Fibroblast of gingiva (primary cell): ENCODE measurements at regions not wholly inside any gene's neighbourhood (a gene's known extent, or its start where the extent isn't known, plus 50 kb on each side); places are given as distances from the start of the nearest gene placed in this dataset.
A peak's percentile ranks its signal among the peaks of the same experiment; 100 is the strongest.

Source experiments
- DNase-seq: peaks from one replicate; pipeline ENCODE4 v3.0.0-alpha.2; 2011; ENCODE audit warnings: low read depth

GRCh38 chr11:8340296-8340695 is 76.6 kb upstream of the LMO1 start:
- DNase-seq: no peak

GRCh38 chr11:8339592-8340022 is 75.9 kb upstream of the LMO1 start:
- DNase-seq: no peak

GRCh38 chr11:8338138-8338537 is 74.5 kb upstream of the LMO1 start:
- DNase-seq: no peak

GRCh38 chr11:8337130-8337795 is 73.6 kb upstream of the LMO1 start:
- no peak for DNase-seq

GRCh38 chr11:8336356-8337129 is 72.9 kb upstream of the LMO1 start:
- no peak for DNase-seq

DNA sequence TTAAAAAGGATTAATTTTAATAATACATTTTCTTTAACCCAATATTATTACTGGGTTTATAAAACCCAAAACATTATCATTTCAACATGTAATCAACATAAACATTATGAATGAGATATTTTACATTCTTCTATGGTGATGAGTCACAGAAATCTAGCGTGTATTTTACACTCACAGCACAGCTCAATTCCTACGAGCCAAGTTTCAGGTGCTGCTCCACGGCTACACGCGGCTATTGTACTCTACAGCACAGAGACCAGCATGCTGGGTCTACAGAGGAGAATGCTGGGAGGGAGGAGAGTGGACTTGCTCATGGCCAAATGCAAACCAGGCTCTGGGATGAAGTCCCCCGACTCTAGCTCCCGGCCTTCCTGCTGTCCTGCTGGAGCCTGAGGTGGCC is 72.0 kb upstream of the LMO1 start:
- no peak for DNase-seq

- DNase-seq: no peak
Measured at GRCh38 chr11:8335186-8335585, 71.5 kb upstream of the LMO1 start.

DNA sequence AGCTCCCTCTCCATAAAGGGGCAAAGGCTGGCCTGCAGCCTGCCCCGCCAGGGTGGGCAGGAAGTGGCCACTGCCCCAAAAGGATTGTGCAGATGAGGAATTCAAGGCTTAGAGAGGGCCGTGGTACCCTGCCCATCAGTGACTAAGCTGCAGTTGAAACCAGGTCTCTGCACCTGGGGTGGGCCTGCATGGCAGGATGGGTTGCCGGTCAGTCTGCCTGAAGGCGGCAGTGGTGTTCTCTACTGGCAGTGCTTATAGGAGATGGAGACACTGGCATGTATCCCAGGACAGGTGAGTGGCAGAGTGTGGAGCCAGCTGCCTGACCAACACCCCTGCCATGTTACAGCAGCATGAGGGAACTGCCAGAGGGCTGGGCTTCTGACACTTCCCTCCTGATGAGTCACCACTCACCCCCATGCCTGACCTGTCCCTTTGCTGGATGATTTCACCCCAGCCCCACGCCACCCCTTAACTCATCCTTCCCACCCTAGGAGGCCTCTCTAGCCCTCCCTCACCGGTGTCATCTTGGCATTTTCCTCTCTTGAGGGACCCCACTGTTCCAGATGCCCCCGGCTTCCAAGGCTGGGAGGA is 70.2 kb upstream of the LMO1 start:
- DNase-seq: no peak

DNA sequence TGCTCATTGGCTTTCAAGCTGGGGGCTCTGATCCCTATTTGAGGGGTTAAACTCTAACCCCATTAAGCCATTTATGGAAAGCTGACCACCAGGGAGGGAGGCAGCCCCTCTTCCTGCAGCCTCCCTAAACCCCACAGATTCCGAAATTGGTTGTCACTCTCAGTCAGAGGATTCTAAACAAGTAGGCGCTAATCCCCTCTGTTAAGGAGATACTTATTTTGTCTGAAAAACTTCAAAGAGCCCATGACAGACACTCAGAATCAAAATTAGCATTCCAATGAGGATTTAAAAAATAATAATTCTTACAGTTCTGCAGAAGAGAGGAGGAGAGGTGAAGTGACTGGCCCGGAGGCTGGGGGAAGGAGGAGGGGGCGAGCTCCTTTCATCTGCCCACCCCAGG is 69.7 kb upstream of the LMO1 start:
- DNase-seq: no peak

- DNase-seq: no peak
Measured at GRCh38 chr11:8332891-8333290, 69.2 kb upstream of the LMO1 start.

DNA sequence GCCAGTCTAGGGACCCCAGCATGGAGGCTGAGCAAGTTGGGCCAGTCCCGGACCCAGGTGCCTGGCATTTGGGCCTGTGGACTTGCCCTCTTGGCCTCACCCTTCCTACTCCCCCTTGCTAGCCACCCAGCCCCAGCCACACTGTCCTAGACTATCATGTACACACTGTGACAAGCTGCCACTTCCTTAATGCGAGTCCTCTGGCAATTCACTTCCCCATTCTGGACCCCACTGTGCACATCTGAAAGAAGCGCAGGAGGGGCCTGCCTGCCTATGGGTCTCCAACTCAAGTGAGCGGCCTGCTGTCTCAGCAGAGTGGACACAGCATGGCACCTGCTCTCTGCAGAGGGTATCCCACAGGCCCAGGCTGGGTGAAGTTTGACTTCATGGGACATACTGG is 68.5 kb upstream of the LMO1 start:
- no peak for DNase-seq

DNA sequence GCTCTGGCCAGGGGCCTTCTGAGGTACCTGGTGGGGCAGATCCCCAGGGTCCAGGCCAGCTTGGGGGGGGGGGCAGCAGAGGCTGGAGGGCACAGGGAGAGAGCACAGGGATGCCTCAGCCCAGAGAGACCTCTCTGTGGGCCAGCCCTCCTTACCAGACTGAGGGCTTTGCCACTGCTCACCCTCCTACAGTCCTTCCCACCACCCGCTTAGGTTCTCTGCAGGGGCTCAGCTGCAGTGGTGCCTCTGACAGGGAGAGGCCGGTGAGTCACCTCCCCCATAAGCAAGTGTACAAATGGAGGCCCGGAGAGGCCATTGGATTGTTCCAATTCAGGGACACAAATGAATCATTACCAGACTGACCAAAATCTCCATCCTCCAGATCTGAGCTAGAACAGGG is 68.1 kb upstream of the LMO1 start:
- no peak for DNase-seq

- DNase-seq: no peak
Measured at GRCh38 chr11:8330896-8331295, 67.2 kb upstream of the LMO1 start.

DNA sequence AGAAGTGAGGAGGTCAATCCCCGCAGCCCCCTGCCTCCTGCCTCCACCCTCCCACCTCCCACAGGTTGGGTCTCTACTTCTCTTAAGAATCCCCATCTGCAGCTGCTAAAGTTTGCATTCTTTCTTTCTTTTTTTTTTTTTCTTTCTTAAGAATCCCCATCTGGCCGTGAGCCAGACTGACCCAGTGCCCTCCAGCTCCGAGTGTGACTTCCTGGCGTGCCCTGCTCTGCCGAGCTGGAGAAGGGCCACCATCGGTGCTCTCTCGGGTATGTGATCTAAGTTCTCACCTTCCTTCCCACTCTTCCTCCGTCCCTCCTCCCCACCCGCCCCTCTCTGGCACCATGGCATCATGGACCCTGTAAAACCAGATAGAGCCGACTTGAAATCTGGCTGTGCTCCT is 66.7 kb upstream of the LMO1 start:
- DNase-seq: no peak

DNA sequence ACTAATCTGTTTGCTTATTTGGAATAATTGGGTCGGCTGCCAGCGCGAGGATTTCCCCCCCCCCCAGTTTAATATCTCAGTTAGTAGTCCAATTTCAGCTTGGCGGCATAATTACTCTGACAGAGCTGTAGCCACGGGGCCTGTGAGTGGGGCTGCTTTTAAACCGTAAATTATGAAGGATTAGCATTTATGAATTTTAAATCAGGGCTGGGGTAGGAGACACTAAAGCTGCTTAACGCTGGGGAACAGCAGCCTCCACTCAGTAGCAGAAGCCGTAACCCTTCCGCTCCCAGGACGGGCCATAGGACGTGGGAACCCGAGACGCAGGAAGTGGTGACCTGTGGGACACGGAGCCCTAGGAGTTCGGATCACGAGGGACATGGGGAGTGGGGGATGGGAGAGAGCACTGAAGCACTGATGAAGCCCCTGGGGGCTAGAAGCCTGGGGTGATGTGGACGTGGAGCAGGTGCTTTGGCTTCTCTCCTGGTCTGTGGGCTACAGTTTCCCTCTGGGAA is 66.2 kb upstream of the LMO1 start:
- DNase-seq: no peak

GRCh38 chr11:8329336-8329735 is 65.7 kb upstream of the LMO1 start:
- no peak for DNase-seq

DNA sequence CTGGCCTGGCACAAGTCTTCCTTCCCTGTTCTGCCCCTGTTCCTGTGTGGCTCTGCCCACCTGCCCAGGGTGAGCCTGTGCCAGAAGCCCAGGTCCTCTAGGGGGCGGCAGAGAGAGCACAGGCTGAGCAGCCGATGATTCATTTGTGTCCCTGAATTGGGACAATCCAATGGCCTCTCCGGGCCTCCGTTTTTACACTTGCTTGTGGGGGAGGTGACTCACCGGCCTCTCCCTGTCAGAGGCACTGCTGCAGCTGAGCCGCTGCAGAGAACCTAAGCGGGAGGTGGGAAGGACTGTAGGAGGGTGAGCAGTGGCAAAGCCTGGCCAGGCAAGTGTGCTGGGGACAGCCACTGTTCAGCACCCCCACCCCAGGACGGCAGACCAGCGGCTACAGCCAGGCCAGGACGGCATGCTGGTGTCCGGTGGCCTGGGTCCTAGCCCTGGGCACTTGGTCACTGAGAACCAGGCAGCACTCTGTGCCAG is 65.2 kb upstream of the LMO1 start:
- DNase-seq: peak; percentile 43

DNA sequence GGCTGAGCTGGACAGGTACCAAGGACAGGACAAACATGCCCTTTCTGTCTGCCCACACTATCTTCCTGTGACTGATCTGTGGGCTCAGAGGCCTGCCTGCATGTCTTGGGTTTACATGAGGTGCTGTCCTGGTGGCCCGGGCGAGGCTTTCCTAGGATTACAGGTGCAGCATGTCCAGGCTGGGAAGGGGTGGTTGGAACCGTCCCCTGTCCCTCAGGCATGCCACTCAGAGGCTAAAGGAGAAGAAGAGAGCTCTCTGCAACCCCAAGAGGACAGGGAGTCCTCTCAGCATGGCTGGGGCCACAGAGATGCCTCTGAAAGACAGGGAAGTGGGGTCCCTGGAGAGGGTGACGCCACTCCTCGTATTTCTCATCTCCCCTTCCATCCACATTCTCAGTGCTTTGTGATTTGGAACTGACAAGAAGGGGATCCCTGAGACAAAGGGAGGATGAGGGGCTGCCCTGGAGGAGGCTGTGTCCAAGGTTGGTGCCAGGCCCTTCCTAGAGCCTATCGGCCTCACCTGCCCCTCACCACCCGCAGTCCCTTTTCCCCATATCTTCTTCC is 64.6 kb upstream of the LMO1 start:
- no peak for DNase-seq

GRCh38 chr11:8327761-8328192 is 64.1 kb upstream of the LMO1 start:
- DNase-seq: no peak

DNA sequence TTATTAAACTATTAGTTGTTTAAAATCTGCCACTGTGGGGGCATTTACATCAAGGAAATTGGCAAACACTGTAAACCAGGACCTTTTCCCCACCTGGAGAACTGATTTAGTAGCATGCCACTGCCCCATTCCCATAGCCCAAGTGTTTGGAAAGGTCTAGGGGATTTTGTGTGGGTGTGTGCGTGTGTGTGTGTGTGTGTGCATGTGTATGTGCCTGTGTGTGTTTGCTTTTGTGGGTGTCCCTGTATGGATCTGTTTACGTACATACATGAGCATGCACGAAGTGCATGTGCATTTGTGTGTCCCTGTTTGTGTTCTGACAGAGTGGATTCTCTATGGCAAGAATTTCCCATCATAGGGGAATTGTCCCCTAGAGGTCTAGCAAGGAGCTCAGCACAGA is 62.7 kb upstream of the LMO1 start:
- no peak for DNase-seq

DNA sequence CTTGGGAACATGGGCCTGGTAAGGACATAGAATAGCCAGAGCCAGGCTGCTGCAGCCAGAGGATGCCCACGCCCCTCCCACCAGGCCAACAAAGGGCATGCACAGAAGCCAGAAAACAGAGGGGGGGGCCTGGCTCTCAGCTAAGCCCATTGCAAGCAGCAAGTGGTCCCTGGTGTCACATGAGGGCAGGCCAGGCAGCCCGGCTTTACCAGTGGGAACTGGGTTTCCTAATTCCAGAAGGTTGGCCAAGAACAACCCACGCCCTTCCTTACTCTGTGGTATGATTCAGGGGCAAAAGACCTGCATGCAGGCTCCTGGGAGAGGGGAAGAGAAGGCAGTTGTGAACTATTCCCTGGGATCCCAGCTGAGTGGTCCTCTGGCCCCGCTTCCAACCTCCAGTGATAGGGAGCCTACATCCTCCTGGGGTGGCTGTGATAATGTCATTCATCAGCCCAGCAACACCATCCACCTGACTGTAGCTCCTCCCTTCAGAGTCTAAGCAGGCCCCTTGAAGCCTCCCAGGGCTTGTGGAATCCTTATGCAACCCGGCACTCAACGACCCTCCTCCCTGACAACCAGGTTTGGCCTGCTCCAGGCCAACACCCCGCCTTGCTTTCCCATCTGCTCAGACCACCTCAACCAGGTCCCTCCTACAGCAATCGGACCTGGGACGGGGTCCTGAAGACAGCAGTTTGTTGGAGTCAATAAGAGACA is 62.1 kb upstream of the LMO1 start:
- DNase-seq: no peak
